NCI-H69 (cell line): ENCODE measurements at regions not wholly inside any gene's neighbourhood (a gene's known extent, or its start where the extent isn't known, plus 50 kb on each side); places are given as distances from the start of the nearest gene placed in this dataset.
A peak's percentile ranks its signal among the peaks of the same experiment; 100 is the strongest.

Experiments used
- DNase-seq: peaks from one replicate; lab custom pipeline; 2025; lab: John Stamatoyannopoulos, UW

- DNase-seq = no peak
These were observed 241.0 kb downstream of the RHOU start for GRCh38 chr1:228976316-228976715.

GRCh38 chr1:228977307-228977706 lies 242.0 kb downstream of the RHOU start:
- DNase-seq = no peak

GRCh38 chr1:228977741-228978140 lies 242.5 kb downstream of the RHOU start:
- DNase-seq = no peak

GRCh38 chr1:228978484-228979324 lies 243.4 kb downstream of the RHOU start:
- DNase-seq = peak; percentile 19

GRCh38 chr1:228979325-228979699 lies 244.0 kb downstream of the RHOU start:
- DNase-seq = no peak

GRCh38 chr1:228979774-228980173 lies 244.5 kb downstream of the RHOU start:
- no peak for DNase-seq

GRCh38 chr1:228980232-228980937 lies 245.1 kb downstream of the RHOU start:
- no peak for DNase-seq

GRCh38 chr1:228982637-228983036 lies 247.4 kb downstream of the RHOU start:
- DNase-seq = peak; percentile 73

- peak; percentile 28 for DNase-seq
These were observed 248.0 kb downstream of the RHOU start for GRCh38 chr1:228983231-228983660.

- no peak for DNase-seq
These were observed 248.4 kb downstream of the RHOU start for GRCh38 chr1:228983661-228984060.

- DNase-seq = no peak
These were observed 248.8 kb downstream of the RHOU start for GRCh38 chr1:228984107-228984506.

- DNase-seq = no peak
These were observed 249.7 kb downstream of the RHOU start for GRCh38 chr1:228984646-228985631.

GRCh38 chr1:228985661-228986060 lies 250.4 kb downstream of the RHOU start:
- no peak for DNase-seq

GRCh38 chr1:228986093-228986904 lies 251.0 kb downstream of the RHOU start:
- DNase-seq = peak; percentile 81

GRCh38 chr1:228987286-228987685 lies 252.0 kb downstream of the RHOU start:
- peak; percentile 85 for DNase-seq

GRCh38 chr1:228987736-228988506 lies 252.6 kb downstream of the RHOU start:
- DNase-seq = peak; percentile 40

- peak; percentile 40 for DNase-seq
These were observed 253.4 kb downstream of the RHOU start for GRCh38 chr1:228988664-228989063.

- DNase-seq = no peak
These were observed 253.9 kb downstream of the RHOU start for GRCh38 chr1:228989176-228989575.

GRCh38 chr1:228989676-228989991 lies 254.4 kb downstream of the RHOU start:
- no peak for DNase-seq

GRCh38 chr1:228989992-228990827 lies 254.9 kb downstream of the RHOU start:
- DNase-seq = peak; percentile 94
